OCI-LY1 (cell line): ENCODE measurements at regions not wholly inside any gene's neighbourhood (a gene's known extent, or its start where the extent isn't known, plus 50 kb on each side); places are given as distances from the start of the nearest gene placed in this dataset.
A peak's percentile ranks its signal among the peaks of the same experiment; 100 is the strongest.
"Not testable (repeated sequence)": the region's sequence is repeated elsewhere in the genome, so short reads cannot be mapped to it uniquely, and the experiment has no call there.

Source experiments
- H2AFZ ChIP-seq: fragments of 200-600 bp; sonication (generic), shearing (Covaris generic); 2 replicates; pipeline ENCODE4 v1.6.0; 2014; ENCODE audit warnings: antibody characterized with exemption, mild to moderate bottlenecking, low read length
- H3F3A ChIP-seq: fragments of 200-600 bp; sonication (generic), shearing (Covaris generic); 2 replicates; pipeline ENCODE4 v1.6.0; 2014; ENCODE audit warnings: mild to moderate bottlenecking, antibody characterized with exemption, low read length, moderate library complexity; ENCODE audit not compliant: insufficient read depth
- H3K27ac ChIP-seq: fragments of 200-600 bp; sonication (generic); 2 replicates; pipeline ENCODE4 v1.5.1; 2014; ENCODE audit warnings: low read length, mixed run types, mild to moderate bottlenecking, low read depth; ENCODE audit not compliant: poor library complexity, severe bottlenecking
- H3K27me3 ChIP-seq: fragments of 200-600 bp; sonication (generic); 2 replicates; pipeline ENCODE4 v1.6.0; 2014; ENCODE audit warnings: antibody characterized with exemption, mild to moderate bottlenecking, low read length, moderate library complexity; ENCODE audit not compliant: insufficient read depth
- H3K36me3 ChIP-seq: fragments of 200-600 bp; sonication (generic); 2 replicates; pipeline ENCODE4 v1.6.1; 2014; ENCODE audit warnings: mild to moderate bottlenecking, antibody characterized with exemption, low read length, moderate library complexity, mixed read lengths; ENCODE audit not compliant: insufficient read depth
- H3K4me1 ChIP-seq: fragments of 200-600 bp; sonication (generic); 2 replicates; pipeline ENCODE4 v1.5.1; 2014; ENCODE audit warnings: mild to moderate bottlenecking, low read length, moderate library complexity; ENCODE audit not compliant: insufficient read depth, severe bottlenecking
- H3K4me2 ChIP-seq: fragments of 200-600 bp; sonication (generic), shearing (Covaris generic); 2 replicates; pipeline ENCODE4 v1.6.1; 2014; ENCODE audit warnings: low read length
- H3K4me3 ChIP-seq: fragments of 200-600 bp; sonication (generic); 2 replicates; pipeline ENCODE4 v1.5.1; 2014; ENCODE audit warnings: low read length, low read depth, mild to moderate bottlenecking, mixed read lengths; ENCODE audit not compliant: poor library complexity, severe bottlenecking
- H3K79me2 ChIP-seq: fragments of 200-600 bp; shearing (Covaris generic); 2 replicates; pipeline ENCODE4 v1.6.1; 2016; ENCODE audit warnings: mixed run types, low read length, mixed read lengths; ENCODE audit not compliant: insufficient read depth
- H3K9ac ChIP-seq: fragments of 200-600 bp; sonication (generic), shearing (Covaris generic); 2 replicates; pipeline ENCODE4 v1.6.1; 2014; ENCODE audit warnings: mild to moderate bottlenecking, low read length, mixed read lengths
- H3K9me2 ChIP-seq: fragments of 200-600 bp; sonication (generic), shearing (Covaris generic); 2 replicates; pipeline ENCODE4 v1.6.1; 2014; ENCODE audit warnings: low read depth, mild to moderate bottlenecking, low read length, mixed read lengths
- H3K9me3 ChIP-seq: fragments of 200-600 bp; shearing (Covaris generic); 2 replicates; pipeline ENCODE4 v1.6.1; 2014; ENCODE audit warnings: low read length, mixed read lengths
- H4K20me1 ChIP-seq: fragments of 200-600 bp; sonication (generic), shearing (Covaris generic); 2 replicates; pipeline ENCODE4 v1.6.0; 2016; ENCODE audit warnings: mild to moderate bottlenecking, low read length; ENCODE audit not compliant: insufficient read depth
- CTCF ChIP-seq: fragments of 200-600 bp; sonication (generic), shearing (Covaris generic); IDR thresholded peaks from 2 replicates; pipeline ENCODE4 v1.5.1; 2017; ENCODE audit warnings: mild to moderate bottlenecking, antibody characterized with exemption, low read length, moderate library complexity, mixed read lengths
- EZH2 ChIP-seq: fragments of 200-600 bp; sonication (generic), shearing (Covaris generic); IDR thresholded peaks from 2 replicates; pipeline ENCODE4 v1.8.0; 2017; ENCODE audit warnings: borderline replicate concordance, mixed run types, mild to moderate bottlenecking, antibody characterized with exemption, low read length, moderate library complexity, mixed read lengths

GRCh38 chr9:22217254-22217653, 208.1 kb upstream of the CDKN2B start:
- H4K20me1 ChIP-seq, result no peaks in the 10 kb centered on the region
- H3K79me2 ChIP-seq, result no peaks in the 10 kb centered on the region
- no peaks in the 10 kb centered on the region for H3K9me3 ChIP-seq
- H2AFZ ChIP-seq, result no peak overlapping the region
- no peaks in the 10 kb centered on the region for H3F3A ChIP-seq
- no peaks in the 10 kb centered on the region for H3K4me1 ChIP-seq
- no peak overlapping the region for H3K9ac ChIP-seq
- no peak for TF ChIP-seq CTCF
- TF ChIP-seq EZH2, result no peak
- H3K36me3 ChIP-seq, result no peaks in the 10 kb centered on the region
- H3K27me3 ChIP-seq, result no peaks in the 10 kb centered on the region
- H3K9me2 ChIP-seq, result no peaks in the 10 kb centered on the region
- no peak overlapping the region for H3K4me3 ChIP-seq
- no peak overlapping the region for H3K27ac ChIP-seq
- no peak overlapping the region for H3K4me2 ChIP-seq

GRCh38 chr9:22225856-22226255, 216.8 kb upstream of the CDKN2B start:
- H3K36me3 ChIP-seq, H3K4me1 ChIP-seq, H3K27ac ChIP-seq, H2AFZ ChIP-seq, H3K9ac ChIP-seq, H3K4me3 ChIP-seq, H3K79me2 ChIP-seq, H4K20me1 ChIP-seq, H3K9me3 ChIP-seq, H3K27me3 ChIP-seq, H3K9me2 ChIP-seq, H3K4me2 ChIP-seq, H3F3A ChIP-seq: not testable (repeated sequence)

DNA sequence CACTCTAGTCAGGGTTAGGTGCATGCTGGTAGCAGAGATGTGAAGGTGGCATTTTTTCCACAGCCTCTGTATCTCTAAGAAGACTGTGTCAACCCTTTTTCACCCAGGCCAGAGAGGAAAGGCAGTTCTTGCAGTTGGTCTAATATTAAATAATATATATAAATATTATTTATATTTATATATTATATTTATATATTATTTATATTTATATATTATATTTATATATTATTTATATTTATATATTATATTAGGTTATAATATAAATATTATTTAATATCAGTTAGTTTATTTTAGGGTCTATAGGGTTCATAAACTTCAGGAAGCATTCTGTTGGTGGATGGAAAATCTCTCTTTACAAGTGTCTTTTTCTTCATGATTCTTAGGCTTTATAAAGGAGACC, 218.6 kb upstream of the DMRTA1 start:
- Histone ChIP-seq H3K27ac (no peak overlapping the region), H3K9me3 (no peaks in the 10 kb centered on the region), H4K20me1 (no peaks in the 10 kb centered on the region), H3K79me2 (no peaks in the 10 kb centered on the region), H3K4me2 (no peak overlapping the region), H3K9me2 (no peaks in the 10 kb centered on the region), H3K36me3 (no peaks in the 10 kb centered on the region), H3F3A (no peaks in the 10 kb centered on the region), H3K27me3 (no peaks in the 10 kb centered on the region), H3K4me1 (no peaks in the 10 kb centered on the region), H3K4me3 (no peak overlapping the region), H2AFZ (no peak overlapping the region), H3K9ac (no peak overlapping the region)
- TF ChIP-seq EZH2, result no peak
- TF ChIP-seq CTCF, result no peak

GRCh38 chr9:22228542-22228941, 218.1 kb upstream of the DMRTA1 start:
- H3K9me3 ChIP-seq, result no peaks in the 10 kb centered on the region
- H3K79me2 ChIP-seq, result no peaks in the 10 kb centered on the region
- H3K36me3 ChIP-seq, result no peaks in the 10 kb centered on the region
- H3K9me2 ChIP-seq, result no peaks in the 10 kb centered on the region
- no peak overlapping the region for H3K4me2 ChIP-seq
- no peaks in the 10 kb centered on the region for H4K20me1 ChIP-seq
- H3K4me3 ChIP-seq, result no peak overlapping the region
- no peaks in the 10 kb centered on the region for H3K27me3 ChIP-seq
- no peaks in the 10 kb centered on the region for H3F3A ChIP-seq
- H2AFZ ChIP-seq, result no peak overlapping the region
- TF ChIP-seq CTCF, result peak; percentile 58
- TF ChIP-seq EZH2, result no peak
- H3K27ac ChIP-seq, result no peak overlapping the region
- no peaks in the 10 kb centered on the region for H3K4me1 ChIP-seq
- H3K9ac ChIP-seq, result no peak overlapping the region
